Stimulated activated CD4-positive, alpha-beta T cell treated with anti-CD3 and anti-CD28 coated beads, Interleukin-12 subunit alpha, Interleukin-12 subunit beta, amount 100 ng/mL, for 4 hours (primary cell): ENCODE measurements at regions not wholly inside any gene's neighbourhood (a gene's known extent, or its start where the extent isn't known, plus 50 kb on each side); places are given as distances from the start of the nearest gene placed in this dataset.
"Not testable (repeated sequence)": the region's sequence is repeated elsewhere in the genome, so short reads cannot be mapped to it uniquely, and the experiment has no call there.

Experiments used
- DNase-seq: peaks from one replicate; pipeline ENCODE4 v3.0.0-alpha.2; 2020

GRCh38 chr12:40431169-40431568 is 206.4 kb downstream of the LRRK2 start:
- no peak for DNase-seq

- no peak for DNase-seq
These were observed 210.5 kb downstream of the LRRK2 start for GRCh38 chr12:40435251-40435650.

- DNase-seq = no peak
These were observed 211.2 kb downstream of the LRRK2 start for GRCh38 chr12:40435951-40436350.

GRCh38 chr12:40436564-40436963 is 211.8 kb downstream of the LRRK2 start:
- no peak for DNase-seq

- DNase-seq = no peak
These were observed 215.1 kb downstream of the LRRK2 start for GRCh38 chr12:40439771-40440492.

GRCh38 chr12:40444174-40444573 is 219.4 kb downstream of the LRRK2 start:
- DNase-seq = no peak

- no peak for DNase-seq
These were observed 221.6 kb downstream of the LRRK2 start for GRCh38 chr12:40446385-40446784.

- DNase-seq = not testable (repeated sequence)
These were observed 223.7 kb downstream of the LRRK2 start for GRCh38 chr12:40448523-40448922.

- DNase-seq = no peak
These were observed 226.9 kb downstream of the LRRK2 start for GRCh38 chr12:40451661-40452060.

GRCh38 chr12:40464121-40464520 is 228.1 kb upstream of the CNTN1 start:
- DNase-seq = no peak

GRCh38 chr12:40469736-40470135 is 222.5 kb upstream of the CNTN1 start:
- no peak for DNase-seq

GRCh38 chr12:40473962-40474361 is 218.3 kb upstream of the CNTN1 start:
- no peak for DNase-seq

GRCh38 chr12:40474630-40475029 is 217.6 kb upstream of the CNTN1 start:
- DNase-seq = no peak

- DNase-seq = no peak
These were observed 192.4 kb upstream of the CNTN1 start for GRCh38 chr12:40499856-40500255.

GRCh38 chr12:40502322-40502721 is 189.9 kb upstream of the CNTN1 start:
- DNase-seq = no peak

- no peak for DNase-seq
These were observed 186.9 kb upstream of the CNTN1 start for GRCh38 chr12:40505327-40505726.

GRCh38 chr12:40508421-40508820 is 183.8 kb upstream of the CNTN1 start:
- no peak for DNase-seq

GRCh38 chr12:40511341-40511740 is 180.9 kb upstream of the CNTN1 start:
- DNase-seq = no peak

GRCh38 chr12:40515041-40515816 is 177.0 kb upstream of the CNTN1 start:
- no peak for DNase-seq

- no peak for DNase-seq
These were observed 169.4 kb upstream of the CNTN1 start for GRCh38 chr12:40522837-40523236.

- no peak for DNase-seq
These were observed 167.2 kb upstream of the CNTN1 start for GRCh38 chr12:40525054-40525453.

GRCh38 chr12:40534828-40535227 is 157.4 kb upstream of the CNTN1 start:
- DNase-seq = no peak

- DNase-seq = no peak
These were observed 140.8 kb upstream of the CNTN1 start for GRCh38 chr12:40551466-40551865.

GRCh38 chr12:40552868-40553267 is 139.4 kb upstream of the CNTN1 start:
- no peak for DNase-seq

GRCh38 chr12:40557980-40558379 is 134.3 kb upstream of the CNTN1 start:
- no peak for DNase-seq
